SU-DHL-6 (cell line): ENCODE measurements at regions not wholly inside any gene's neighbourhood (a gene's known extent, or its start where the extent isn't known, plus 50 kb on each side); places are given as distances from the start of the nearest gene placed in this dataset.

Experiments used
- EZH2phosphoT487 ChIP-seq: fragments of 200-600 bp; sonication (generic), shearing (Covaris generic); conservative IDR thresholded peaks from 2 replicates; pipeline ENCODE4 v1.6.1; 2018; ENCODE audit warnings: mild to moderate bottlenecking, antibody characterized with exemption, low read length, moderate library complexity, mixed read lengths
- TF ChIP-seq, protein P1 (sequence below): fragments of 200-600 bp; sonication (generic); IDR thresholded peaks from one replicate; pipeline ENCODE4 v1.5.1; 2017; ENCODE audit warnings: antibody characterized with exemption, mild to moderate bottlenecking, low read length, moderate library complexity; ENCODE audit not compliant: insufficient read depth, poor library complexity, severe bottlenecking

DNA sequence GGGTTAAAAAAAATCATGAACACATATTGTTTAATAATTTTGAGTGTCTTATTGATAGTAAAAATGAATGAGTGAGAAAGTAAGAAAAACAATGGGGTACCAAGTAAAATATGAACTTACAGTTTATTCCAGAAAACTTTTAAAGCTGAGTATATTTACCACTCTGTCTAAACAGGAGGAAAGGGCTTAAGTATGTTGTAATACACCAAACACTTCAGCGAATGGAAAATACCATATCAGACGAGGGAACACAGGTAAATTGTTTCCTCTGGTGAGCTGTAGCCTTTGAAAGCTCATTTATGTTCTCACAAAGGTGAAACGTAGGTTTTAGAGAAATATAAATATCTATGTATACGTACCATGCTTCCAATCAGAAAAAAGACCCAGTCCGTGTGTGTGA is 1209.6 kb upstream of the ZEB2 start:
- TF ChIP-seq, protein P1, sequence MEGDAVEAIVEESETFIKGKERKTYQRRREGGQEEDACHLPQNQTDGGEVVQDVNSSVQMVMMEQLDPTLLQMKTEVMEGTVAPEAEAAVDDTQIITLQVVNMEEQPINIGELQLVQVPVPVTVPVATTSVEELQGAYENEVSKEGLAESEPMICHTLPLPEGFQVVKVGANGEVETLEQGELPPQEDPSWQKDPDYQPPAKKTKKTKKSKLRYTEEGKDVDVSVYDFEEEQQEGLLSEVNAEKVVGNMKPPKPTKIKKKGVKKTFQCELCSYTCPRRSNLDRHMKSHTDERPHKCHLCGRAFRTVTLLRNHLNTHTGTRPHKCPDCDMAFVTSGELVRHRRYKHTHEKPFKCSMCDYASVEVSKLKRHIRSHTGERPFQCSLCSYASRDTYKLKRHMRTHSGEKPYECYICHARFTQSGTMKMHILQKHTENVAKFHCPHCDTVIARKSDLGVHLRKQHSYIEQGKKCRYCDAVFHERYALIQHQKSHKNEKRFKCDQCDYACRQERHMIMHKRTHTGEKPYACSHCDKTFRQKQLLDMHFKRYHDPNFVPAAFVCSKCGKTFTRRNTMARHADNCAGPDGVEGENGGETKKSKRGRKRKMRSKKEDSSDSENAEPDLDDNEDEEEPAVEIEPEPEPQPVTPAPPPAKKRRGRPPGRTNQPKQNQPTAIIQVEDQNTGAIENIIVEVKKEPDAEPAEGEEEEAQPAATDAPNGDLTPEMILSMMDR: no peak
- TF ChIP-seq EZH2phosphoT487: no peak
